ENCODE measurements at regions not wholly inside any gene's neighbourhood (a gene's known extent, or its start where the extent isn't known, plus 50 kb on each side); places are given as distances from the start of the nearest gene placed in this dataset.

DNA sequence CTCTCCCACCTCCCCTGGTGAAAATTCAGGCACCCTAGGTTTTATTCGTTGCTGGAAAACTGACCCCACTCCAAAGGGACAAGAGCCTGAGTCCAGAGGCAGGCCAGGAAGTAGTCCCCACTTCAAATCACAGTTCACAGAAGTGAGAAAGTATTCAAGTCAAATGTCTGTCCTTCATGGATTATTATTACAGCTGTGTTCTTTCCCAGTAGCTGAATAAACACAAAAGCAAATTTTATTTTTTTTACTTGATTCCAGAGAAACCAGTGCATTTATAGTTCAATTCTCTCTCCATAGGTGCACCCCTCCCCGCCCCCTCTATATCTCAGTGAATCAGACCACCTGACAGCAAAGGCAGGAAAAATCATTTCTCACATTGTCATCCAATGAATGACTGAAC, 113.8 kb upstream of the COL1A2 start:
- TF ChIP-seq, protein P1, sequence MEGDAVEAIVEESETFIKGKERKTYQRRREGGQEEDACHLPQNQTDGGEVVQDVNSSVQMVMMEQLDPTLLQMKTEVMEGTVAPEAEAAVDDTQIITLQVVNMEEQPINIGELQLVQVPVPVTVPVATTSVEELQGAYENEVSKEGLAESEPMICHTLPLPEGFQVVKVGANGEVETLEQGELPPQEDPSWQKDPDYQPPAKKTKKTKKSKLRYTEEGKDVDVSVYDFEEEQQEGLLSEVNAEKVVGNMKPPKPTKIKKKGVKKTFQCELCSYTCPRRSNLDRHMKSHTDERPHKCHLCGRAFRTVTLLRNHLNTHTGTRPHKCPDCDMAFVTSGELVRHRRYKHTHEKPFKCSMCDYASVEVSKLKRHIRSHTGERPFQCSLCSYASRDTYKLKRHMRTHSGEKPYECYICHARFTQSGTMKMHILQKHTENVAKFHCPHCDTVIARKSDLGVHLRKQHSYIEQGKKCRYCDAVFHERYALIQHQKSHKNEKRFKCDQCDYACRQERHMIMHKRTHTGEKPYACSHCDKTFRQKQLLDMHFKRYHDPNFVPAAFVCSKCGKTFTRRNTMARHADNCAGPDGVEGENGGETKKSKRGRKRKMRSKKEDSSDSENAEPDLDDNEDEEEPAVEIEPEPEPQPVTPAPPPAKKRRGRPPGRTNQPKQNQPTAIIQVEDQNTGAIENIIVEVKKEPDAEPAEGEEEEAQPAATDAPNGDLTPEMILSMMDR (IDR thresholded peaks at IDR 0.05; ENCODE audit: insufficient read depth, low read length): no peak
- TF ChIP-seq, protein P2, sequence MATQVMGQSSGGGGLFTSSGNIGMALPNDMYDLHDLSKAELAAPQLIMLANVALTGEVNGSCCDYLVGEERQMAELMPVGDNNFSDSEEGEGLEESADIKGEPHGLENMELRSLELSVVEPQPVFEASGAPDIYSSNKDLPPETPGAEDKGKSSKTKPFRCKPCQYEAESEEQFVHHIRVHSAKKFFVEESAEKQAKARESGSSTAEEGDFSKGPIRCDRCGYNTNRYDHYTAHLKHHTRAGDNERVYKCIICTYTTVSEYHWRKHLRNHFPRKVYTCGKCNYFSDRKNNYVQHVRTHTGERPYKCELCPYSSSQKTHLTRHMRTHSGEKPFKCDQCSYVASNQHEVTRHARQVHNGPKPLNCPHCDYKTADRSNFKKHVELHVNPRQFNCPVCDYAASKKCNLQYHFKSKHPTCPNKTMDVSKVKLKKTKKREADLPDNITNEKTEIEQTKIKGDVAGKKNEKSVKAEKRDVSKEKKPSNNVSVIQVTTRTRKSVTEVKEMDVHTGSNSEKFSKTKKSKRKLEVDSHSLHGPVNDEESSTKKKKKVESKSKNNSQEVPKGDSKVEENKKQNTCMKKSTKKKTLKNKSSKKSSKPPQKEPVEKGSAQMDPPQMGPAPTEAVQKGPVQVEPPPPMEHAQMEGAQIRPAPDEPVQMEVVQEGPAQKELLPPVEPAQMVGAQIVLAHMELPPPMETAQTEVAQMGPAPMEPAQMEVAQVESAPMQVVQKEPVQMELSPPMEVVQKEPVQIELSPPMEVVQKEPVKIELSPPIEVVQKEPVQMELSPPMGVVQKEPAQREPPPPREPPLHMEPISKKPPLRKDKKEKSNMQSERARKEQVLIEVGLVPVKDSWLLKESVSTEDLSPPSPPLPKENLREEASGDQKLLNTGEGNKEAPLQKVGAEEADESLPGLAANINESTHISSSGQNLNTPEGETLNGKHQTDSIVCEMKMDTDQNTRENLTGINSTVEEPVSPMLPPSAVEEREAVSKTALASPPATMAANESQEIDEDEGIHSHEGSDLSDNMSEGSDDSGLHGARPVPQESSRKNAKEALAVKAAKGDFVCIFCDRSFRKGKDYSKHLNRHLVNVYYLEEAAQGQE (IDR thresholded peaks at IDR 0.05; ENCODE audit: insufficient replicate concordance, low read depth): no peak
- TF ChIP-seq POLR2AphosphoS5 (IDR thresholded peaks at IDR 0.05; ENCODE audit: low read depth): no peak
- no peak for TF ChIP-seq SPI1 (IDR thresholded peaks at IDR 0.05; ENCODE audit: borderline replicate concordance, low read depth)
- no peak for TF ChIP-seq GABPA (IDR thresholded peaks at IDR 0.05; ENCODE audit: low read depth)
- H3K27ac ChIP-seq (replicated peaks): no peak overlapping the region
- DNase-seq (ENCODE audit: low read depth in 1 of 2, low spot score in 1 of 2): no peak
- no peak overlapping the region for H3K4me3 ChIP-seq (replicated peaks; ENCODE audit: insufficient read depth, low read length)
- H3K27me3 ChIP-seq (ENCODE audit: insufficient read depth, poor library complexity, severe bottlenecking): no peaks in the 10 kb centered on the region

DNA sequence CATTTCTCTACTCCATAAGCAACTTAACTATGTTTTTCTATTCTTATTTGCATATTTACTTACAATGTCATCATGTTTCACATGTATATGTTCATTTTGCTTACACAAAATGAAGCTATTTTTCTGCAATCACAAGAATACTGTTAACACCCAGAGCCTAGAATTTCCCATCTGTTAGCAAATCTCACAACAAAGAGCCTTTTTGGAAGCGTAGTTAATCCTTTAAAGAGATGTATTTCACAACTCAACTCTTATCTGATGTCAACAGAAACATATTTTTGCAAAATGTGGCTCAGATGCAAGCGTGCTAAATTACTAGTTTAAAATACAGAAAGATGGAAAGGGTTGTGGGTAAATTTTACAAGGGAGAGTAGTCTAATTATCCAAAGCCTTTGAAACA, 110.6 kb upstream of the COL1A2 start:
- no peak for TF ChIP-seq GABPA (IDR thresholded peaks at IDR 0.05; ENCODE audit: low read depth)
- TF ChIP-seq, protein P1 (IDR thresholded peaks at IDR 0.05; ENCODE audit: insufficient read depth, low read length): no peak
- TF ChIP-seq, protein P2 (IDR thresholded peaks at IDR 0.05; ENCODE audit: insufficient replicate concordance, low read depth): no peak
- TF ChIP-seq SPI1 (IDR thresholded peaks at IDR 0.05; ENCODE audit: borderline replicate concordance, low read depth): no peak
- TF ChIP-seq POLR2AphosphoS5 (IDR thresholded peaks at IDR 0.05; ENCODE audit: low read depth): no peak
- no peak for DNase-seq (ENCODE audit: low read depth in 1 of 2, low spot score in 1 of 2)
- Histone ChIP-seq H3K4me3 (replicated peaks; ENCODE audit: insufficient read depth, low read length) (no peak overlapping the region), H3K27ac (replicated peaks) (no peak overlapping the region), H3K27me3 (ENCODE audit: insufficient read depth, poor library complexity, severe bottlenecking) (no peaks in the 10 kb centered on the region)

DNA sequence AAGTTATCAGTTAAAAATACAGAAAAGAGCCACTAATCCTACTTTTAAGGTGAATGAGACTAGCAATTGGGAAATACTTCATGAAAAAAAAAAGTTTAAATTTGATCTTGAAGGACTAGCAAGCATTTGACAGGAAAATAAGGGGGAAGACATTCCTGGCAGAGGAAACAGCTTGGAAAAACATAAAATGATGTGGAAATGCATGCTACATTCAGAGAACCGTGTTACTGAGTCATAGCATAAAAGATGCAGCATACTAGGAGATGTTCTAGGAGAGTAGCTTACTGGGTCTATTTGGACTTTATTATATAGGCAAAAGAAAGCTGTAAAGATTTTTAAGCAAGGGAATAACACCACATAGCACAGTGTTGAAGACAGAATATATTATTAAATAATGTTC, 108.6 kb upstream of the COL1A2 start:
- H3K4me3 ChIP-seq (replicated peaks; ENCODE audit: insufficient read depth, low read length): no peak overlapping the region
- TF ChIP-seq, protein P2 (IDR thresholded peaks at IDR 0.05; ENCODE audit: insufficient replicate concordance, low read depth): no peak
- TF ChIP-seq GABPA (IDR thresholded peaks at IDR 0.05; ENCODE audit: low read depth) (no peak), POLR2AphosphoS5 (IDR thresholded peaks at IDR 0.05; ENCODE audit: low read depth) (no peak), SPI1 (IDR thresholded peaks at IDR 0.05; ENCODE audit: borderline replicate concordance, low read depth) (no peak)
- TF ChIP-seq, protein P1 (IDR thresholded peaks at IDR 0.05; ENCODE audit: insufficient read depth, low read length): no peak
- H3K27me3 ChIP-seq (ENCODE audit: insufficient read depth, poor library complexity, severe bottlenecking): no peaks in the 10 kb centered on the region
- H3K27ac ChIP-seq (replicated peaks): no peak overlapping the region
- DNase-seq (ENCODE audit: low read depth in 1 of 2, low spot score in 1 of 2): no peak
